T-cell (primary cell): ENCODE measurements at regions not wholly inside any gene's neighbourhood (a gene's known extent, or its start where the extent isn't known, plus 50 kb on each side); places are given as distances from the start of the nearest gene placed in this dataset.

Experiments
- ATAC-seq, 4 experiments: fragments of 200-7000 bp in 3 of 4; fragments of 150-1000 bp in 1 of 4; cut with Tn5 transposase; replicated peaks in 1 of 4; 1 replicate in 3 of 4; 2 replicates in 1 of 4; pipeline ENCODE4 v1.10.0; 2021; ENCODE audit warnings: moderate library complexity in 3 of 4, mild to moderate bottlenecking in 2 of 4, moderate number of reproducible peaks in 1 of 4
- CTCF ChIA-PET, 2 donors: fragments of 300-600 bp; sonication (Branson Sonifier 250); formaldehyde crosslinking; loops; one replicate each; lab custom pipeline; 2022; ENCODE audit warnings: antibody characterized with exemption in 2 of 2; lab: Charles Lee
- POLR2A ChIA-PET, 2 donors: fragments of 300-600 bp; sonication (Branson Sonifier 250); formaldehyde crosslinking; loops; one replicate each; lab custom pipeline; 2022; ENCODE audit warnings: antibody characterized with exemption in 2 of 2; lab: Charles Lee
- DNase-seq, 35 experiments: peaks; one replicate each; pipeline versions ENCODE4 v3.0.0 to v3.0.0-alpha.2; 2013 to 2023
- H3K27ac ChIP-seq: one replicate; pipeline ENCODE4 v1.5.1; 2013; ENCODE audit warnings: low read length
- H3K27me3 ChIP-seq, 2 experiments: replicated peaks in 1 of 2; 1 replicate in 1 of 2; 2 replicates in 1 of 2; pipeline versions ENCODE4 v1.6.1 to v1.7.0; 2013; ENCODE audit warnings: low read length in 1 of 2, mixed read lengths in 1 of 2; ENCODE audit not compliant: control insufficient read depth in 2 of 2, insufficient read depth in 2 of 2; ENCODE audit errors: extremely low read depth in 1 of 2
- H3K36me3 ChIP-seq, 2 donors: 1 replicate in 1 of 2; 2 replicates in 1 of 2; pipeline versions ENCODE4 v1.6.1 to v1.7.0; 2013; ENCODE audit warnings: low read length in 1 of 2; ENCODE audit not compliant: control insufficient read depth in 2 of 2, insufficient read depth in 1 of 2; ENCODE audit errors: extremely low read depth in 1 of 2
- H3K4me1 ChIP-seq, 2 experiments: 1 replicate in 1 of 2; 2 replicates in 1 of 2; pipeline versions ENCODE4 v1.6.1 to v1.7.0; 2013; ENCODE audit warnings: low read length in 2 of 2, mixed read lengths in 1 of 2; ENCODE audit not compliant: insufficient read depth in 2 of 2, control insufficient read depth in 1 of 2; ENCODE audit errors: extremely low read depth in 1 of 2
- H3K4me3 ChIP-seq, 2 donors: 1 replicate in 1 of 2; 2 replicates in 1 of 2; pipeline versions ENCODE4 v1.5.1 to v1.7.0; 2013; ENCODE audit warnings: mild to moderate bottlenecking in 2 of 2, low read length in 1 of 2, moderate library complexity in 1 of 2; ENCODE audit not compliant: control insufficient read depth in 1 of 2; ENCODE audit errors: extremely low read depth in 1 of 2
- H3K9me3 ChIP-seq: 2 replicates; pipeline ENCODE4 v1.7.0; 2013
- H3K27ac Mint-ChIP-seq, 2 donors: one replicate each; pipeline ENCODE4 v1.8.0; 2020 to 2021; ENCODE audit warnings: mild to moderate bottlenecking in 2 of 2, mixed read lengths in 2 of 2
- H3K27me3 Mint-ChIP-seq, 2 donors: one replicate each; pipeline ENCODE4 v1.8.0; 2021 to 2022; ENCODE audit warnings: mixed read lengths in 2 of 2
- H3K36me3 Mint-ChIP-seq: one replicate; pipeline ENCODE4 v1.8.0; 2021; ENCODE audit warnings: mixed read lengths
- H3K4me1 Mint-ChIP-seq, 3 donors: one replicate each; pipeline ENCODE4 v1.8.0; 2020 to 2022; ENCODE audit warnings: mixed read lengths in 3 of 3, mild to moderate bottlenecking in 1 of 3
- H3K4me3 Mint-ChIP-seq, 3 donors: one replicate each; pipeline ENCODE4 v1.8.0; 2020 to 2022; ENCODE audit warnings: mild to moderate bottlenecking in 3 of 3, mixed read lengths in 3 of 3, moderate library complexity in 3 of 3
- H3K9me3 Mint-ChIP-seq, 3 donors: one replicate each; pipeline ENCODE4 v1.8.0; 2020 to 2022; ENCODE audit warnings: mixed read lengths in 3 of 3
- WGBS: methylation state at CpG from one replicate; pipeline ENCODE4 v1.1.5; 2013; ENCODE audit warnings: missing lambda C conversion rate; ENCODE audit not compliant: insufficient coverage; 5-methylcytosine and 5-hydroxymethylcytosine counted together

DNA sequence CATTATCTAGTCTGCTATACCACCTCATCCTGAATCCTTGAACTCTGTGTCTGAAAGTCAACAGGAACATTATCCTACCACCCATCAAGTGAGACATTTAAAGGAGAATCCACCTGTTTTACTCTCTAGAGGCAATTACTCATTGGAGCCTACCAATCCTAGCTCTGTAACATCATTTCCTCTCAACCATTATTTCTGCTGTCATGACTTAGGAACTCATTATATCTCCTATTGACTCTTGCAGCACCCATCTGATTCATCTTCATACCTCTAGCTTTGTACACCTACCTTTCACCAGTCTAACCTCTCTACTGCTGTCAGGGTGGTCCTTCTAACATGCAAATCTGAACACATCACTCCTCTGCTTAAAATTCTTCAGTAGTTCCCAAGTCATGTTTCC lies 481.5 kb downstream of the NFIB start:
- ChIA-PET POLR2A (no interaction called here), CTCF (no interaction called here)
- Histone ChIP-seq H3K9me3 (no peaks in the 10 kb centered on the region), H3K4me3 (no peak overlapping the region), H3K4me1 (no peaks in the 10 kb centered on the region), H3K36me3 (no peaks in the 10 kb centered on the region), H3K27ac (no peak overlapping the region), H3K27me3 (no peaks in the 10 kb centered on the region)
- no peak for DNase-seq
- H3K4me3 Mint-ChIP-seq: no peak overlapping the region
- H3K27ac Mint-ChIP-seq: no peak overlapping the region
- no peaks in the 10 kb centered on the region for H3K4me1 Mint-ChIP-seq
- H3K27me3 Mint-ChIP-seq: no peaks in the 10 kb centered on the region
- peaks cover 17 to 35% (median 26%) of the 10 kb centered on the region in 3 donors for H3K9me3 Mint-ChIP-seq
- ATAC-seq: no peak
- no peaks in the 10 kb centered on the region for H3K36me3 Mint-ChIP-seq

DNA sequence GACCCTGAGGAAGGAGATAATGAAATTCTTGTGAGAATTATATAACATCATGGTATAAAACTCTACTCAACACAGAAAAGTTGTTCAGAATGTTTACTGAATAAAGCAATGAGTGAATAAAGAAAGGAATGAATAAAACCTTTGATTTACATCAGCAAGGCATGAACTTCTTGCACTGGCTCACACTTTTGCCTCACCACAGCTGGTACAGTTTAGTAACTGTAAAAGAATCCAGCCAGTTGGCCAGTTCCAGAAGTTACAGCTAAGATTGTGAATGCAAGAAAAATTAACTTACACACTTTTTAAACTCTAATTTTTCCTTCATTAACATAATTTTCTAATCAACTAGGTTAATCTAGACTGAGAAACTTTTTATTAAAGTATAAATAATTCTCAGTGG lies 490.9 kb downstream of the NFIB start:
- Mint-ChIP-seq H3K9me3 (peaks cover 3 to 12% (median 9%) of the 10 kb centered on the region in 3 donors), H3K27me3 (no peaks in the 10 kb centered on the region), H3K36me3 (no peaks in the 10 kb centered on the region), H3K4me1 (no peaks in the 10 kb centered on the region), H3K4me3 (no peak overlapping the region), H3K27ac (no peak overlapping the region)
- POLR2A ChIA-PET: interaction anchor here in 1 of 2 donors (0.5 kb wide), 1 partner anchor 914 kb away, joined by 10 read pairs; no protein-coding TSS in a partner anchor
- Histone ChIP-seq H3K27ac (no peak overlapping the region), H3K27me3 (no peaks in the 10 kb centered on the region), H3K4me3 (no peak overlapping the region), H3K36me3 (no peaks in the 10 kb centered on the region), H3K4me1 (no peaks in the 10 kb centered on the region), H3K9me3 (no peaks in the 10 kb centered on the region)
- ATAC-seq (no peak), DNase-seq (no peak)
- CTCF ChIA-PET: no interaction called here

DNA sequence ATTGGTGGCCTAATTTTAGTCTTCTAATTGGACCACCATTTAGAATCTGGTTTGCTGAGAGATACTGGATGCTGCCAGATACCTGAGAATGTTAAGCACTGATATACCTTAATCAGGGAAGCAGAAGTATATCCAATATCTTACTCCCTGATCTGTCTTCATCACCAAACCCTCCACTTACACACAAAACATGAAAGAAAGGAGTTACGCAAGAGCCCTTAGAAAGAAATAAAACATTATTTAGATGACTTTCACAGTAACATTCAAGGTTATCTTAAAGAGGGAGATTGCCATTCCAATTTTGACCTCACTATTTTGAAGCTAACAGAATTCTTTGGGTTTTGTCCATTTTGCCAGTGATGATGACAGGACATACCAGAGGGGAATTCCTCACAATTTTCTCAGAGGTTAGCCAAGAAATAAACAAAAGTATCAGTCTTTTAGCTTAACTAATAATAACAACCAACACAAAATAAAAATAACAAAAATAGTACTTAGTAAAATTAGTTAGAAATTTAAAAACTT lies 496.1 kb downstream of the NFIB start:
- Mint-ChIP-seq H3K36me3 (no peaks in the 10 kb centered on the region), H3K27ac (no peak overlapping the region), H3K27me3 (no peaks in the 10 kb centered on the region), H3K4me1 (no peaks in the 10 kb centered on the region), H3K9me3 (peaks cover 7 to 19% (median 8%) of the 10 kb centered on the region in 3 donors), H3K4me3 (no peak overlapping the region)
- WGBS: no CpG with 5 or more reads among the region's 1 CpG
- Histone ChIP-seq H3K27me3 (no peaks in the 10 kb centered on the region), H3K36me3 (no peaks in the 10 kb centered on the region), H3K4me3 (no peak overlapping the region), H3K27ac (no peak overlapping the region), H3K9me3 (no peaks in the 10 kb centered on the region), H3K4me1 (no peaks in the 10 kb centered on the region)
- CTCF ChIA-PET: no interaction called here
- ATAC-seq (no peak), DNase-seq (no peak)
- POLR2A ChIA-PET: no interaction called here

DNA sequence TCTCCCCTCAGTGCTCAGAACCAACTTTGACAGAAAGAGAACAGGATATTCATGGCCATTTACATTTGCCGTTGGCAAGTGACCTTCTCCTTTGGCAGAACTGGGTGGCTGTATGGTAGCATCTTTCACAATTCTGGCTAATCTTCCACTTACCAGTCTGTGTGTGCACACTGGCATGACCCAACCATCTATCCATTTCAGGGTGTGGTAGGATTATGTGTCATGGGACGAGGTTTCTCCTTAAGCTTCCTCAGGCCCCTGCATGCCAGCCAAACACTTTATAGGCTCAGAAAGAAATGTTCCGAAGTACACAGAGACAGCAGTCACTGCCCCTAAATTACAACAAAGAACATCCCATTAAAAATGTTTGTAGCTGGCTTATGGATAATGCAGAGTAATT lies 497.1 kb downstream of the NFIB start:
- Histone ChIP-seq H3K27ac (no peak overlapping the region), H3K4me3 (no peak overlapping the region), H3K27me3 (no peaks in the 10 kb centered on the region), H3K9me3 (no peaks in the 10 kb centered on the region), H3K4me1 (no peaks in the 10 kb centered on the region), H3K36me3 (no peaks in the 10 kb centered on the region)
- ATAC-seq (no peak), DNase-seq (no peak)
- Mint-ChIP-seq H3K27me3 (no peaks in the 10 kb centered on the region), H3K4me1 (no peaks in the 10 kb centered on the region), H3K36me3 (no peaks in the 10 kb centered on the region), H3K4me3 (no peak overlapping the region), H3K27ac (no peak overlapping the region), H3K9me3 (peaks cover 7 to 22% (median 7%) of the 10 kb centered on the region in 3 donors)
- WGBS: no CpG with 5 or more reads among the region's 3 CpGs
- POLR2A ChIA-PET: no interaction called here
- CTCF ChIA-PET: no interaction called here

DNA sequence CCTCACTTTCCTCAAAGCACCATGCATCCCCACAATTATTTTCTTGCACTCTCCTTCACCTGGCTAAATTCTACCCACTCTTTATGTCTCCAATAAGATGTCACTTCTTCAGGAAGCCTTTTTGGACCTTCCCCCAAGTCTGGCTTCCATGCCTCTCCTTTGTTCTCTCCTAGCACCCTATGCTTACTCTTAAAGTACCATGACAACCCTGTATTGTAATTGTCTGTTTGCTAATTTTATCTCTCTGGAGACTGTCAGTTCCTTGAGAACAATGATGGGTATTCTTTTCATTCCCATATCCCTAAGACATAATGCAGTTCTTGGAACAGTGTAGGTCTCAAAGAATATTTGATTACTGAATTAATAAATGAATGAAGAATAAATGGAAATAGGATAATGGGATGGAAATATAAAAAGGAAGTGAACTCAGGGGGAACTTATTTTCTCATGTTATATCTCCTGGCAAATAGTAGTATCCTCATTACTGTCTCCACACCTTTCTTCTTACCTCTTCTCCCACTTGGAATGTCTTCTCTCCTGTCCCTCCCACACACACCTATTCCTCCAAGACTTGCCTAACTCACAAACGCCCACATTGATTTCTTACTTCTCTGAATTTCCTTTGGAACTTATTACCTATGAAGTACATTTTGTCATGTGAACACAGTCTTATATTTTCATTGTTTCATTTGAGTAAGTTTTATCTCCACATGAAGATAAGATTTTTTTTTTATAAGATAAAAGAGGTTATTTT lies 499.1 kb downstream of the NFIB start:
- Histone ChIP-seq H3K27ac (no peak overlapping the region), H3K36me3 (no peaks in the 10 kb centered on the region), H3K4me3 (no peak overlapping the region), H3K4me1 (no peaks in the 10 kb centered on the region), H3K9me3 (no peaks in the 10 kb centered on the region), H3K27me3 (no peaks in the 10 kb centered on the region)
- Mint-ChIP-seq H3K9me3 (peaks cover 9 to 14% (median 12%) of the 10 kb centered on the region in 3 donors), H3K27ac (no peak overlapping the region), H3K36me3 (no peaks in the 10 kb centered on the region), H3K4me1 (no peaks in the 10 kb centered on the region), H3K4me3 (no peak overlapping the region), H3K27me3 (no peaks in the 10 kb centered on the region)
- ChIA-PET POLR2A (no interaction called here), CTCF (no interaction called here)
- WGBS: no CpG with 5 or more reads among the region's 1 CpG
- DNase-seq (no peak), ATAC-seq (no peak)

DNA sequence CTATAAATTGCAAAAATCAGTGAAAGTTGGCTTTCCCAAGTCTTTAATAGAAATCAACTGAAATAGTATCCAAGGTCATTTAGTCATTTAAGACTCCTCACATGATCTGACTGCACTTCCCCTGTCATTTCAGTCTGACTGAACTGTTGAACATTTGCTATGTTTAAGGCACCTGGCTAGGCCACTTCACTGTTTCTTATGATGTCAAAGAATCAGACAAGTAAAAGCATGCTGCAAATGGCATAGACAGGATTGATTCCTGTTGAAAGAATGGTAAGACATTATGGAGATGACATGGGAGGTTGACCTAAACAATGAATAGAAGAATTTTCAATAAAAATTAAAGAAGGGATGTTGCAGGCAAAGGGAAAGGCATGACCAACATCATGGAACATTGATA lies 502.1 kb downstream of the NFIB start:
- ChIA-PET CTCF (no interaction called here), POLR2A (no interaction called here)
- no peak for ATAC-seq
- Mint-ChIP-seq H3K36me3 (no peaks in the 10 kb centered on the region), H3K27ac (no peak overlapping the region), H3K9me3 (peaks cover 9 to 19% (median 16%) of the 10 kb centered on the region in 3 donors), H3K27me3 (no peaks in the 10 kb centered on the region), H3K4me1 (no peaks in the 10 kb centered on the region), H3K4me3 (no peak overlapping the region)
- no peak overlapping the region for H3K4me3 ChIP-seq
- H3K4me1 ChIP-seq: no peaks in the 10 kb centered on the region
- no peak overlapping the region for H3K27ac ChIP-seq
- no peaks in the 10 kb centered on the region for H3K9me3 ChIP-seq
- no peaks in the 10 kb centered on the region for H3K27me3 ChIP-seq
- H3K36me3 ChIP-seq: no peaks in the 10 kb centered on the region
- DNase-seq: no peak
